Left lung (tissue), 4 donors: ENCODE measurements at regions not wholly inside any gene's neighbourhood (a gene's known extent, or its start where the extent isn't known, plus 50 kb on each side); places are given as distances from the start of the nearest gene placed in this dataset.
"Not testable (repeated sequence)": the region's sequence is repeated elsewhere in the genome, so short reads cannot be mapped to it uniquely, and the experiment has no call there.

ENCODE experiments used
- ATAC-seq: fragments of 200-7000 bp; cut with Tn5 transposase; one replicate; pipeline ENCODE4 v1.9.1; 2020; ENCODE audit warnings: moderate library complexity
- DNase-seq, 4 donors: peaks; one replicate each; pipeline ENCODE4 v3.0.0-alpha.2; 2013 to 2020
- H3K27ac ChIP-seq, 2 donors: fragments of 200-600 bp; sonication (generic) in 1 of 2; one replicate each; pipeline versions ENCODE4 v1.5.0 to v1.8.0; 2020 to 2021
- H3K27me3 ChIP-seq, 2 donors: fragments of 200-600 bp; sonication (generic) in 1 of 2; one replicate each; pipeline versions ENCODE4 v1.5.0 to v1.8.0; 2020 to 2021
- H3K36me3 ChIP-seq, 2 donors: fragments of 200-600 bp; sonication (generic) in 1 of 2; one replicate each; pipeline versions ENCODE4 v1.5.0 to v1.8.0; 2020 to 2021
- H3K4me1 ChIP-seq, 2 donors: fragments of 200-600 bp; one replicate each; pipeline ENCODE4 v1.8.0; 2021
- H3K4me3 ChIP-seq, 2 donors: fragments of 200-600 bp; sonication (generic) in 1 of 2; one replicate each; pipeline versions ENCODE4 v1.5.0 to v1.8.0; 2020 to 2021; ENCODE audit warnings: mild to moderate bottlenecking in 1 of 2
- H3K9me3 ChIP-seq, 2 donors: fragments of 200-600 bp; sonication (generic) in 1 of 2; one replicate each; pipeline versions ENCODE4 v1.5.0 to v1.8.0; 2020 to 2021
- CTCF ChIP-seq, 2 donors: fragments of 200-600 bp; sonication (generic) in 1 of 2; IDR thresholded peaks; one replicate each; pipeline versions ENCODE4 v1.5.0 to v1.8.0; 2021; ENCODE audit warnings: antibody characterized with exemption in 2 of 2
- intact Hi-C, 2 donors: fragments of 100-400 bp; cut with DNase I; formaldehyde crosslinking; loops; one replicate each; pipeline versions ENCODE4 v1.11.2 to v1.14.2; 2022
- donor health status: DM: no; HTN: yes; CAD: no.
- donor health status: DM: no; HTN: no; CAD: no.

- no peaks in the 10 kb centered on the region for H3K4me1 ChIP-seq
- no peaks in the 10 kb centered on the region for H3K36me3 ChIP-seq
- intact Hi-C loops, result no loop called here
- peak; percentile 61 for ATAC-seq
- no peak overlapping the region for H3K4me3 ChIP-seq
- H3K9me3 ChIP-seq, result no peaks in the 10 kb centered on the region
- no peaks in the 10 kb centered on the region for H3K27me3 ChIP-seq
- TF ChIP-seq CTCF (IDR thresholded peaks at IDR 0.05), result no peak
- no peak overlapping the region for H3K27ac ChIP-seq
- DNase-seq, result no peak
Observed at GRCh38 chr13:34734932-34735331, 207.1 kb upstream of the NBEA start.

DNA sequence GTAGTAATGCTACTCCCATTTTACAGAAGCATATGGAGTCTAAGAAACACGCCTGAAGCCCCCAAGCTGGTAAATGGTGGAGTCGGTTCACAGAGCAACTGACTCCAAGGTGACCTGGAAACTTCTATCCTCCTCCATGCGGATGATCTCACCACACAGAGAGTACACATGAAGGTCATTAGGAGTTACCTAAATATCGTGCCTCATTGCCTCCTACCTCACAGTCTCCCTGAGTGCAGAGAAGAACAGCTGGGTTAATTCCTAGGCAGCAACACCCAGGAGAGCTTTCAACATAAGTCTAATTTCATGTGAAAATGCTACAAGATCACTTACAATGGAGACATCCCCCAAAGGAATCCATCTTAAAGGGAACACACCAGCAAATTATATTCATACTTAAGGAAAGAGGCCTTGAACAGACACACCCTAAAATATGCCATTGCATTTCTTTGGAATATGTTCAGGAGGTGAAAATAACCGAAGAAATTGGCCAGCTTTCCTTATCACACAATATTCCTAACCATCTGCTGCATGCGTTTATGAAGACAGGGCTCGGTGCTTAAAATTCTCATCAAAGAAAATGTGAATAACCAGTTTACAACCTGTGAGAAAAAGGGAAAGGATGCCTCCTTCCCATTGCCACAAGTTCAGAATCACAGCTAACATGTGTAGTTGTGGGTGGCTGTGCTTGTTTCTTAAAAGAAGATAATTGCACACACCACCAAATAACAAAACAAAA is 203.6 kb upstream of the NBEA start:
- no peaks in the 10 kb centered on the region for H3K36me3 ChIP-seq
- no peak overlapping the region for H3K27ac ChIP-seq
- H3K4me1 ChIP-seq, result no peaks in the 10 kb centered on the region
- no peaks in the 10 kb centered on the region for H3K9me3 ChIP-seq
- H3K4me3 ChIP-seq, result no peak overlapping the region
- TF ChIP-seq CTCF (IDR thresholded peaks at IDR 0.05), result no peak
- DNase-seq, result no peak
- ATAC-seq, result no peak
- H3K27me3 ChIP-seq, result no peaks in the 10 kb centered on the region
- intact Hi-C loops, result no loop called here

- DNase-seq, intact Hi-C loops, H3K27me3 ChIP-seq, H3K27ac ChIP-seq, ATAC-seq, H3K4me3 ChIP-seq, H3K36me3 ChIP-seq: not testable (repeated sequence)
- peaks cover 0 to 10% of the 10 kb centered on the region in 2 donors for H3K9me3 ChIP-seq
- peaks cover 0 to 10% of the 10 kb centered on the region in 2 donors for H3K4me1 ChIP-seq
Observed at GRCh38 chr13:34747056-34747455, 195.0 kb upstream of the NBEA start.

GRCh38 chr13:34747507-34747906 is 194.6 kb upstream of the NBEA start:
- Histone ChIP-seq H3K4me3 (no peak overlapping the region), H3K4me1 (peaks cover 0 to 10% of the 10 kb centered on the region in 2 donors), H3K36me3 (no peaks in the 10 kb centered on the region), H3K9me3 (peaks cover 0 to 10% of the 10 kb centered on the region in 2 donors), H3K27me3 (no peaks in the 10 kb centered on the region), H3K27ac (no peak overlapping the region)
- DNase-seq (no peak), ATAC-seq (peak; percentile 6)
- intact Hi-C loops, result no loop called here
- no peak for TF ChIP-seq CTCF (IDR thresholded peaks at IDR 0.05)

GRCh38 chr13:34748073-34748472 is 194.0 kb upstream of the NBEA start:
- Histone ChIP-seq H3K27ac (peak overlapping the region; percentile 21 to 41), H3K9me3 (peaks cover 0 to 10% of the 10 kb centered on the region in 2 donors), H3K4me3 (no peak overlapping the region), H3K4me1 (peaks cover 0 to 10% of the 10 kb centered on the region in 2 donors), H3K36me3 (no peaks in the 10 kb centered on the region), H3K27me3 (no peaks in the 10 kb centered on the region)
- DNase-seq (peak in 2 of 4 donors; percentile 44 to 67), ATAC-seq (peak; percentile 93)
- intact Hi-C loops, result no loop called here
- TF ChIP-seq CTCF (IDR thresholded peaks at IDR 0.05), result no peak

DNA sequence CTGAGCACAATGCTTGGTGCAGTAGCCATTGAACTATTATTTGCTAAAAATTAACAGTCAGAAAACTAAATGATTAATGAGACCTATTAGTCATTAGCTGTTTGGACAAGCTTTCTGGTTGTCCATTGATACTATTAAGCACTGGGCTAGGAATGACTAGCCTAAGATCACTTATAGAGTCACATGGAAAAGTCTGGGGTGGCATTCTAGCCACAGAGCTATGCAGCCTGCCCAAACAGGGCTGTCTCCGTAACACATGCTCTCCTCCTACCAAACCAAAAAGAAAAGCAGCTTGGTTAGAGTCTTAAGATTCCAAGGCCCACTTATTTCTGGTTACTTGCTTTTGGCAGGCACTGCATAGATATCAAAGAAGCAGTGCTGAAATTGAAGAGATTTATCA is 193.5 kb upstream of the NBEA start:
- ATAC-seq (peak; percentile 58), DNase-seq (no peak)
- Histone ChIP-seq H3K36me3 (no peaks in the 10 kb centered on the region), H3K4me1 (peaks cover 0 to 10% of the 10 kb centered on the region in 2 donors), H3K27ac (peak overlapping the region; percentile 21 to 41), H3K9me3 (peaks cover 0 to 10% of the 10 kb centered on the region in 2 donors), H3K4me3 (no peak overlapping the region), H3K27me3 (no peaks in the 10 kb centered on the region)
- no peak for TF ChIP-seq CTCF (IDR thresholded peaks at IDR 0.05)
- intact Hi-C loops, result no loop called here
